Stimulated activated CD8-positive, alpha-beta memory T cell treated with anti-CD3 and anti-CD28 coated beads, Interleukin-12 subunit alpha, Interleukin-12 subunit beta, amount 100 ng/mL, for 24 hours (primary cell): ENCODE measurements at regions not wholly inside any gene's neighbourhood (a gene's known extent, or its start where the extent isn't known, plus 50 kb on each side); places are given as distances from the start of the nearest gene placed in this dataset.

Experiments
- DNase-seq: peaks from one replicate; pipeline ENCODE4 v3.0.0-alpha.2; 2020; ENCODE audit errors: extremely low read depth

- DNase-seq: no peak
Observed at GRCh38 chr12:126359216-126359615, 1294.0 kb downstream of the AACS start.

GRCh38 chr12:126361804-126362203 is 1296.6 kb downstream of the AACS start:
- DNase-seq: no peak

- no peak for DNase-seq
Observed at GRCh38 chr12:126362493-126362892, 1297.3 kb downstream of the AACS start.

GRCh38 chr12:126362964-126363363 is 1297.7 kb downstream of the AACS start:
- DNase-seq: no peak

GRCh38 chr12:126369487-126370463 is 1304.5 kb downstream of the AACS start:
- DNase-seq: no peak

GRCh38 chr12:126383506-126383905 is 1318.3 kb downstream of the AACS start:
- DNase-seq: no peak

- no peak for DNase-seq
Observed at GRCh38 chr12:126384026-126384564, 1318.9 kb downstream of the AACS start.

- DNase-seq: no peak
Observed at GRCh38 chr12:126385785-126386184, 1320.5 kb downstream of the AACS start.

GRCh38 chr12:126389220-126389841 is 1324.1 kb downstream of the AACS start:
- no peak for DNase-seq

- DNase-seq: no peak
Observed at GRCh38 chr12:126389961-126390360, 1324.7 kb downstream of the AACS start.

- DNase-seq: no peak
Observed at GRCh38 chr12:126390969-126391566, 1325.8 kb downstream of the AACS start.

- no peak for DNase-seq
Observed at GRCh38 chr12:126396536-126396935, 1331.3 kb downstream of the AACS start.

- DNase-seq: no peak
Observed at GRCh38 chr12:126397071-126397581, 1331.9 kb downstream of the AACS start.

- DNase-seq: no peak
Observed at GRCh38 chr12:126397660-126398059, 1332.4 kb downstream of the AACS start.

GRCh38 chr12:126400831-126401230 is 1335.6 kb downstream of the AACS start:
- DNase-seq: no peak

GRCh38 chr12:126404293-126404881 is 1339.2 kb downstream of the AACS start:
- no peak for DNase-seq

- DNase-seq: no peak
Observed at GRCh38 chr12:126418400-126418799, 1353.2 kb downstream of the AACS start.

GRCh38 chr12:126419131-126419530 is 1353.9 kb downstream of the AACS start:
- DNase-seq: no peak

- no peak for DNase-seq
Observed at GRCh38 chr12:126424696-126425095, 1359.5 kb downstream of the AACS start.

GRCh38 chr12:126425264-126425663 is 1360.0 kb downstream of the AACS start:
- no peak for DNase-seq

- no peak for DNase-seq
Observed at GRCh38 chr12:126428769-126429168, 1363.5 kb downstream of the AACS start.

GRCh38 chr12:126430921-126431320 is 1365.7 kb downstream of the AACS start:
- DNase-seq: no peak
